ENCODE measurements at regions not wholly inside any gene's neighbourhood (a gene's known extent, or its start where the extent isn't known, plus 50 kb on each side); places are given as distances from the start of the nearest gene placed in this dataset.

GRCh38 chr11:112499153-112499880 is 238.7 kb upstream of the PLET1 start:
- H3K27ac Mint-ChIP-seq: peak overlapping the region in 2 of 3 experiments; percentile 32 to 87
- no peak for TF ChIP-seq CTCF (IDR thresholded peaks at IDR 0.05; ENCODE audit: unreplicated experiment in 3 of 3)
- H3K9me3 Mint-ChIP-seq: peaks cover 3% of the 10 kb centered on the region
- H3K27me3 Mint-ChIP-seq (ENCODE audit: low read depth): peaks cover 9% of the 10 kb centered on the region
- H3K4me3 Mint-ChIP-seq: no peak overlapping the region
- H3K4me1 Mint-ChIP-seq: no peaks in the 10 kb centered on the region
- no peaks in the 10 kb centered on the region for H3K36me3 Mint-ChIP-seq (ENCODE audit: low read depth)

GRCh38 chr11:112499881-112500204 is 239.2 kb upstream of the PLET1 start:
- no peak overlapping the region for H3K4me3 Mint-ChIP-seq
- no peaks in the 10 kb centered on the region for H3K36me3 Mint-ChIP-seq (ENCODE audit: low read depth)
- H3K4me1 Mint-ChIP-seq: no peaks in the 10 kb centered on the region
- H3K27ac Mint-ChIP-seq: no peak overlapping the region
- no peak for TF ChIP-seq CTCF (IDR thresholded peaks at IDR 0.05; ENCODE audit: unreplicated experiment in 3 of 3)
- H3K9me3 Mint-ChIP-seq: peaks cover 3% of the 10 kb centered on the region
- H3K27me3 Mint-ChIP-seq (ENCODE audit: low read depth): peaks cover 9% of the 10 kb centered on the region

- H3K36me3 Mint-ChIP-seq (ENCODE audit: low read depth): no peaks in the 10 kb centered on the region
- TF ChIP-seq CTCF (IDR thresholded peaks at IDR 0.05; ENCODE audit: unreplicated experiment in 3 of 3): no peak
- peaks cover 17% of the 10 kb centered on the region for H3K27me3 Mint-ChIP-seq (ENCODE audit: low read depth)
- H3K4me3 Mint-ChIP-seq: no peak overlapping the region
- H3K4me1 Mint-ChIP-seq: no peaks in the 10 kb centered on the region
- no peak overlapping the region for H3K27ac Mint-ChIP-seq
- H3K9me3 Mint-ChIP-seq: peaks cover 3% of the 10 kb centered on the region
Measured at GRCh38 chr11:112503410-112503809, 242.8 kb upstream of the PLET1 start.

GRCh38 chr11:112504056-112504455 is 243.4 kb upstream of the PLET1 start:
- H3K4me3 Mint-ChIP-seq: no peak overlapping the region
- H3K4me1 Mint-ChIP-seq: no peaks in the 10 kb centered on the region
- no peaks in the 10 kb centered on the region for H3K36me3 Mint-ChIP-seq (ENCODE audit: low read depth)
- no peak overlapping the region for H3K27ac Mint-ChIP-seq
- H3K9me3 Mint-ChIP-seq: peaks cover 3% of the 10 kb centered on the region
- H3K27me3 Mint-ChIP-seq (ENCODE audit: low read depth): peaks cover 18% of the 10 kb centered on the region
- no peak for TF ChIP-seq CTCF (IDR thresholded peaks at IDR 0.05; ENCODE audit: unreplicated experiment in 3 of 3)

GRCh38 chr11:112506852-112507251 is 246.2 kb upstream of the PLET1 start:
- Mint-ChIP-seq H3K9me3 (peaks cover under 1% of the 10 kb centered on the region), H3K27me3 (ENCODE audit: low read depth) (peaks cover 14% of the 10 kb centered on the region), H3K4me1 (no peaks in the 10 kb centered on the region), H3K4me3 (no peak overlapping the region), H3K27ac (no peak overlapping the region), H3K36me3 (ENCODE audit: low read depth) (no peaks in the 10 kb centered on the region)
- TF ChIP-seq CTCF (IDR thresholded peaks at IDR 0.05; ENCODE audit: unreplicated experiment in 3 of 3): no peak

GRCh38 chr11:112507281-112507680 is 246.6 kb upstream of the PLET1 start:
- no peak for TF ChIP-seq CTCF (IDR thresholded peaks at IDR 0.05; ENCODE audit: unreplicated experiment in 3 of 3)
- H3K36me3 Mint-ChIP-seq (ENCODE audit: low read depth): no peaks in the 10 kb centered on the region
- H3K27me3 Mint-ChIP-seq (ENCODE audit: low read depth): peaks cover 11% of the 10 kb centered on the region
- no peaks in the 10 kb centered on the region for H3K9me3 Mint-ChIP-seq
- H3K27ac Mint-ChIP-seq: no peak overlapping the region
- no peaks in the 10 kb centered on the region for H3K4me1 Mint-ChIP-seq
- no peak overlapping the region for H3K4me3 Mint-ChIP-seq
